Medulla oblongata (tissue), 1 donor: ENCODE measurements at regions not wholly inside any gene's neighbourhood (a gene's known extent, or its start where the extent isn't known, plus 50 kb on each side); places are given as distances from the start of the nearest gene placed in this dataset.

ENCODE experiments used
- DNase-seq: peaks from one replicate; pipeline ENCODE4 v3.0.0-alpha.2; 2015; ENCODE audit errors: extremely low spot score

DNA sequence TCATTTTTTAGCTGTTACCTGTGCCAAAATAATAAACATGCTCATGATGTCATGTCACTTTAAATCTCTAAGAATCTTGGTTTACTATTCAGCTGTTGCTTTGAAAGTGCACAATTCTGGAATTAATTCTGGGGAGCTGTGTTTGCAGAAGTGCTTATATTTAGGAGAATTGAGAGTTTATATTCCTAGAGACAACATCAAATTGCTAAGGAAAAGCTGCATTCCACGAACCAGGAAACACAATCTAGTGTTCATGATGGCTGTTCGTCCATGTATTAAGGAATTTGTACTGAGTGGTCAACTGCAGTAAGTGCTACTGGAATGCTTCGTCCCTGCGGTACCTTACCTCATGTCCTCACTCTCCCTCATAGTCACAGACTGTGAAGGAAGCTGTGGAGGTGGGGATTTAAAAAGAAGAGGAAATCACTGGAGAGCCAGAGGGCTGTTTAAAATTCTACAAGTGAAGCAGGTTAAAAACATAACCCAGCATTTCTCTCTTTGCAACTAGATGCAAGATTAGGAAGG is 161.0 kb downstream of the TRMT11 start:
- no peak for DNase-seq

DNA sequence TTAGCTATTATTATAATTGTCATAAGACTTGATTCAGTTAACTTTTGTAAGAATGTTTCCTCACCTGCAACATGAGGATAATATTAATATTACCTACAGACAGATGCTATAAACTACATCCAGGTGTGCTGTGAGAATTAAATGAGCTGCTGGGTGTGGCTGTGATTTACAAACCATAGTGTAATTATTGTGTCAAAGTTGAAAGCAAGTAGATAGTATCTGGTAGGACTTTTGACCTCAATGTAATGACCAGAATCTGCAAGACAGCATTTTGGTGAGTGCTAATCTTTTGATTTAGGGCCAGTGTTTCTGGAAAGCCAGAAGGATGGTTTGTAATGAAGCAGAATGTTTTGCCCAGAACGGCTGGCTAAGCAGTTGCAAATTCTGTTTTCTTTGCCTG is 162.5 kb downstream of the TRMT11 start:
- DNase-seq = no peak

GRCh38 chr6:126152372-126152745 is 166.0 kb downstream of the TRMT11 start:
- no peak for DNase-seq

- DNase-seq = no peak
These were observed 167.3 kb downstream of the TRMT11 start for GRCh38 chr6:126153661-126154060.

DNA sequence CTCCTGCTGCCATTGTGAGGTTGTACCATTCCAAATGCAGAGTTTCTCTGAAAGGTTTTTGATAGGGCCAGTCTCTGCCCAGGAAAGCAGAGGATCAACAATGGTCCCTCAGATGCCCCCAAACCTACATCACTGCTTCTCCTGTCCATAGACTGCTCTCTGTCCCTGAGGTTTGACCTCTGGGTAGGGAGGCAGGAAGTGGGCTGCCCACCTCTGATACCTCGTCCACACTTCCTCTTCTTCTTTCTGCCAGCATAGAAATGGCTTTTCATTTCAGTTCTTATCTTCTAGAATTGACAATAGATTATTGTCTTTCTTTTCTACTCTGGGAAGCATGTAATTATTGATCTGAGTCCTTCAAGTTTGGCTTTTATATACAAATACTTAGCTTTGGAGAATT is 170.6 kb downstream of the TRMT11 start:
- DNase-seq = no peak

GRCh38 chr6:126167726-126168125 is 172.2 kb upstream of the CENPW start:
- DNase-seq = no peak

- no peak for DNase-seq
These were observed 169.5 kb upstream of the CENPW start for GRCh38 chr6:126170433-126170832.

DNA sequence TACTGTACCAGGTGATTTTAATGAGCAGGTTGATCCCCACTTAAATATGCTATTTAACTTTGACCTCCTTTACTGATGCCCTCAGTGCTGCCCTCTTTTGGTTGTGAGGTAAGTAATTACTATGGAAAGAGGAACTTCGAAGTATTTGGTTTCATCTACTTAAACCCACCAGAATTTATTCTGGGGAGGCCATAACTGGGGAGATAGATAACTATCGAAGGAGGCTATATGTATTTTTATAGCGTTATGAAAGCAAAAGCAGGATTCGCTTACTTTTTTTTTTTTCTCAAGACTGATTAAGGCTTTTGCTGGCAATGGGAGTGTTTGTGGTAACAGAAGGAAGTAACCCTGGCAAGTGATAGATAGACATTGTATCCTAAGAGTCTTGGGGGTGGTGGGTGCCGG is 168.9 kb upstream of the CENPW start:
- DNase-seq = no peak

GRCh38 chr6:126172131-126172530 is 167.8 kb upstream of the CENPW start:
- no peak for DNase-seq

DNA sequence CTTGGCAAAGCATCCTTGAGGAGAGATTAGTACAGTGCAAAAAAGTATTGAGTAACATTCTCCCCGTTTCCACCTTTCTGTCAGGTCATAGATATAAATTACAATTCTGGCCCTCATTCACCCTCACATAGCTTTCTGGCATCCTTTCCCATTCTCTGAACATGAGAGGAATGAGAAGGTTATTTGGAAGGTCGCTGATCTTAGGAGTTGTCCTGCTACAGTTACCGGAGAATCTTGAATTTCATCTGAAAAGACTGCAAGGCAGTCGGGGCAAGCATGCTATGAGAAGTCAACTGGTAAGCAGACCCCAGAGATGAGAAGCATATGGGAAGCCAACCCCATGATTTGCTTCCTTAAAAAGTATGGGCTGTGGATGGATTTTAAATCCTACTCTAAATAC is 166.7 kb upstream of the CENPW start:
- no peak for DNase-seq

- DNase-seq = no peak
These were observed 165.2 kb upstream of the CENPW start for GRCh38 chr6:126174697-126175096.

GRCh38 chr6:126175251-126175650 is 164.7 kb upstream of the CENPW start:
- no peak for DNase-seq

DNA sequence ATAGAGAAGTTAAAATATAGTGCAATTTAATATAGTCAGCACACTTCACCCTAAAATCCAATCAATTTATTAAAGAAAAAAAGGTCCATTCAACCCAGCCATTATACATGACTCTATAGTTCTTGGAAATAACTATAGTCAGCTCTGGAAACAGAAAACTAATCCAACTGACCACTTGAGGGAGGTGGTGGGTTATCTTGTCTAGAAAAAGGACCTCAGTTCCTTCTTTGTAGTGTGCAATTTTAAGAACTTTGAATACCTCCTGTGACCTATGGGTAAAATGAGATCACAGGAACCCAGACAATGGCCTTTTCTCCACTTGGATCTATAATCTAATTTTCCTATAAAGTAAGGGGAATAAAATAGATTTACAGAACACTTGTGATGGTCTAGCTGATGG is 163.6 kb upstream of the CENPW start:
- DNase-seq = no peak

DNA sequence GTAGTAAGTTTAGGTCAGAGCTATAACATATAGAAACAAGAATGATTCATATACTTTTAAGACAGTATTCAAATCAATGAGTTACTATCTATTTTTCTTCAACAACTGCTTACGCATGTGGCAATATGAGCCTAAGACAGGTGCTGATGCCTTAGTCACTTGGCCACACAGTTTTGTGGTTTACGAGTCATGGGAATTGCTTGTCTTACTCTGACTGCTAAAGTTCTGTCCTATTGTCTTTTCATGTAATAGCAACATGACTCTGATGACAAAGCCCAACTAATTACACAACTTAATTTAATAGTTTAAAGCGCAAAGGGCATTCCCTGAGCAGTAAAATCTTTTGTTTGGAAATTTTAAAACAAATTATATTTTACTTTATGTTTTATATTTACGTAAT is 159.3 kb upstream of the CENPW start:
- DNase-seq = no peak

- DNase-seq = no peak
These were observed 158.7 kb upstream of the CENPW start for GRCh38 chr6:126181173-126181741.

GRCh38 chr6:126181890-126182289 is 158.0 kb upstream of the CENPW start:
- no peak for DNase-seq

DNA sequence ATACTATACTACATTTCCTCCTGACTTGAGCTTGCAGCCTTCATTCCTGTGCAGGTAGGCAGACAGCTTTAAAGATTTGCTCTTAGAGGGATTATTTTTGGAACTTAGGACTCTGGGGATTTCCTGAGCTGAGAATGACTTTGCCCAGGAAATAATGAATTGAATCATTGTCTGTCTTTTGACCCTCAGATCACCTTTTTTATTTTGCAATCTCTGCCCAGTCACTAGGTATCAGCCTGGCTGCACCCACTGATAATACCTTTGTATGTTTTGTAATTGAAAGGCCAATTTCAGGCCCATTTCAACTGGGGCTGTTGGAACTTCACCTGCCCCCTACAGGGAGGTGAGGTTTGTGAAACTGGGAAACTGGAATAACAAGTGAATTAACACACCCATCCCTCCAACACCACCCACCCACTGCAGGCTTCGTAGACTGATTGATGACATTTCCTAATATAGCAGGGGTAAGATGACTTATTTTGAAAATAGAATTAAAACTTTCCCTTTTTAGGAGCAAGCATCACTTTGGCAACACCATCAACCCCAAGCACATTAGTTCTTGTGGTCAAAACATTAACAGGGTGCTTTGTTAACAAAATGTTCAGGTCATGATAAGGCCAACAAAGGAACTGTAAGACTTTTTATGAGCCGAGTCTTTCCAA is 157.1 kb upstream of the CENPW start:
- DNase-seq = no peak

GRCh38 chr6:126185774-126186173 is 154.1 kb upstream of the CENPW start:
- DNase-seq = no peak

- DNase-seq = no peak
These were observed 151.5 kb upstream of the CENPW start for GRCh38 chr6:126188279-126188909.

GRCh38 chr6:126195625-126196236 is 144.2 kb upstream of the CENPW start:
- no peak for DNase-seq

- DNase-seq = no peak
These were observed 141.3 kb upstream of the CENPW start for GRCh38 chr6:126198631-126199030.

DNA sequence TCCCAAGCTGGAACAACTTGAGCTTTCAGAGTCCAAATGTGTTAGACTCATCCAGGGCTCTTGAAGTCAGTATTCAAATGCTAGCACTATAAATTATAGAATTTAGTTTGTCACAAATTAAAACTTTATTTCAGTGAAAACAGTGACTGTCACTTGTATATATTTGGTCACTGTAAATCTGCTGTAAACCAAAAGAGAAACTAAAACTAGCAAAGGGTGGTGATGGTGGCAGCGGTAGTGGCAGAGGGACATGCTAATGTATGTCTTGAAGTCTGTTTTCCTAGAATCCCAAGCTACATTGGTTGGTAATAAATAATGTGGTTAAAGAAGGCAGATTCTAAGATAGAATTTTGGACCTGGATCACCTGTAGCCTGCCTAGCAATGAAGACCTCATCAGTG is 140.4 kb upstream of the CENPW start:
- no peak for DNase-seq

- DNase-seq = no peak
These were observed 137.2 kb upstream of the CENPW start for GRCh38 chr6:126202707-126203106.
